Neural progenitor cell (in vitro differentiated cells): ENCODE measurements at regions not wholly inside any gene's neighbourhood (a gene's known extent, or its start where the extent isn't known, plus 50 kb on each side); places are given as distances from the start of the nearest gene placed in this dataset.

Experiments used
- DNase-seq: peaks from one replicate; pipeline ENCODE4 v3.0.0-alpha.2; 2016; ENCODE audit warnings: low spot score
- H2AFZ ChIP-seq: fragments of 200-600 bp; sonication (generic); replicated peaks from 2 replicates; pipeline ENCODE4 v1.6.1; 2016; ENCODE audit warnings: antibody characterized with exemption
- H3F3A ChIP-seq: fragments of 200-600 bp; sonication (generic); 2 replicates; pipeline ENCODE4 v1.6.1; 2016; ENCODE audit warnings: antibody characterized with exemption, low read depth
- H3K27ac ChIP-seq: fragments of 200-600 bp; sonication (generic); 2 replicates; pipeline ENCODE4 v1.5.1; 2016; ENCODE audit warnings: mild to moderate bottlenecking
- H3K27me3 ChIP-seq: fragments of 200-600 bp; sonication (generic); 2 replicates; pipeline ENCODE4 v1.6.1; 2016; ENCODE audit warnings: mild to moderate bottlenecking, moderate library complexity
- H3K36me3 ChIP-seq: fragments of 200-600 bp; sonication (generic); 2 replicates; pipeline ENCODE4 v1.5.1; 2016
- H3K4me1 ChIP-seq: fragments of 200-600 bp; sonication (generic); 2 replicates; pipeline ENCODE4 v1.6.1; 2016; ENCODE audit warnings: mixed run types
- H3K4me2 ChIP-seq: fragments of 200-600 bp; sonication (generic); 2 replicates; pipeline ENCODE4 v1.6.1; 2016
- H3K4me3 ChIP-seq: fragments of 200-600 bp; sonication (generic); 2 replicates; pipeline ENCODE4 v1.5.1; 2016
- H3K79me2 ChIP-seq: fragments of 200-600 bp; sonication (generic); 2 replicates; pipeline ENCODE4 v1.6.1; 2016; ENCODE audit warnings: low read depth
- H3K9ac ChIP-seq: fragments of 200-600 bp; sonication (generic); 2 replicates; pipeline ENCODE4 v1.6.1; 2016
- H3K9me3 ChIP-seq: fragments of 200-600 bp; sonication (generic); 2 replicates; pipeline ENCODE4 v1.5.1; 2016; ENCODE audit warnings: low read depth
- H4K20me1 ChIP-seq: fragments of 200-600 bp; sonication (generic); 2 replicates; pipeline ENCODE4 v1.6.1; 2016; ENCODE audit warnings: low read depth
- H3K27ac Mint-ChIP-seq: 3 replicates; pipeline ENCODE4 v1.8.0; 2021; ENCODE audit warnings: mixed read lengths
- H3K27me3 Mint-ChIP-seq: 2 replicates; pipeline ENCODE4 v1.8.0; 2022; ENCODE audit warnings: low read depth, mild to moderate bottlenecking, inconsistent platforms, moderate library complexity, mixed read lengths; ENCODE audit not compliant: insufficient read depth
- H3K36me3 Mint-ChIP-seq: 3 replicates; pipeline ENCODE4 v1.8.0; 2021; ENCODE audit warnings: mixed read lengths
- H3K4me1 Mint-ChIP-seq: 3 replicates; pipeline ENCODE4 v1.8.0; 2021; ENCODE audit warnings: mixed read lengths
- H3K4me3 Mint-ChIP-seq: 3 replicates; pipeline ENCODE4 v1.8.0; 2021; ENCODE audit warnings: mild to moderate bottlenecking, moderate library complexity, mixed read lengths
- H3K9me3 Mint-ChIP-seq: 3 replicates; pipeline ENCODE4 v1.8.0; 2020; ENCODE audit warnings: mixed read lengths
- EZH2 ChIP-seq: fragments of 200-600 bp; sonication (generic); IDR thresholded peaks from 2 replicates; pipeline ENCODE4 v1.6.1; 2017; ENCODE audit warnings: antibody characterized with exemption, mild to moderate bottlenecking, moderate library complexity
- EZH2phosphoT487 ChIP-seq: fragments of 200-600 bp; sonication (generic); IDR thresholded peaks from 2 replicates; pipeline ENCODE4 v1.6.1; 2017; ENCODE audit warnings: antibody characterized with exemption
- TF ChIP-seq, protein P1 (sequence below): fragments of 200-600 bp; sonication (generic); IDR thresholded peaks from 2 replicates; pipeline ENCODE4 v1.5.1; 2017; ENCODE audit warnings: antibody characterized with exemption, mild to moderate bottlenecking

- peaks cover 18% of the 10 kb centered on the region for H3K4me1 Mint-ChIP-seq
- H3K4me3 ChIP-seq = no peak overlapping the region
- no peak for TF ChIP-seq EZH2phosphoT487
- no peak for TF ChIP-seq EZH2
- TF ChIP-seq, protein P1, sequence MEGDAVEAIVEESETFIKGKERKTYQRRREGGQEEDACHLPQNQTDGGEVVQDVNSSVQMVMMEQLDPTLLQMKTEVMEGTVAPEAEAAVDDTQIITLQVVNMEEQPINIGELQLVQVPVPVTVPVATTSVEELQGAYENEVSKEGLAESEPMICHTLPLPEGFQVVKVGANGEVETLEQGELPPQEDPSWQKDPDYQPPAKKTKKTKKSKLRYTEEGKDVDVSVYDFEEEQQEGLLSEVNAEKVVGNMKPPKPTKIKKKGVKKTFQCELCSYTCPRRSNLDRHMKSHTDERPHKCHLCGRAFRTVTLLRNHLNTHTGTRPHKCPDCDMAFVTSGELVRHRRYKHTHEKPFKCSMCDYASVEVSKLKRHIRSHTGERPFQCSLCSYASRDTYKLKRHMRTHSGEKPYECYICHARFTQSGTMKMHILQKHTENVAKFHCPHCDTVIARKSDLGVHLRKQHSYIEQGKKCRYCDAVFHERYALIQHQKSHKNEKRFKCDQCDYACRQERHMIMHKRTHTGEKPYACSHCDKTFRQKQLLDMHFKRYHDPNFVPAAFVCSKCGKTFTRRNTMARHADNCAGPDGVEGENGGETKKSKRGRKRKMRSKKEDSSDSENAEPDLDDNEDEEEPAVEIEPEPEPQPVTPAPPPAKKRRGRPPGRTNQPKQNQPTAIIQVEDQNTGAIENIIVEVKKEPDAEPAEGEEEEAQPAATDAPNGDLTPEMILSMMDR = no peak
Observed at GRCh38 chr3:182632077-182632393, 161.3 kb upstream of the ATP11B start.

DNA sequence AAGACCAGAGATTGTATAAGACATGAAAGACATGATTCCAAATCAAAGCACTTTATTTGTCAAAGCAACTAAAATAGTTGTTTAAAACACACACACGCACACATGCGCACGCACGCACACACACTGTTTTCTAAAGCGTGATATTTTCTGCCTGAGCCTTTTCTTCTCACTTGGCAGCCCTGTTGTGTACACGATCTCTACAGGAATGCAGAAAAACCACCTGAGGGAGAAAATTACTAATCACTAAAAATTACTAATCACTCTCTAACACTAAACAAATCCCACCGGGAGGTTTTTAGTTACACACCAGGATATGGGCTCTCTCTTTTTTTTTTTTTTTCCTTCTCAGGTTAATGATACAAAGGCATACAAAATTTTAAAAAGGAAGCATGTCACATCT, 160.1 kb upstream of the ATP11B start:
- H3K27me3 Mint-ChIP-seq = peaks cover 4% of the 10 kb centered on the region
- Histone ChIP-seq H3K36me3 (no peaks in the 10 kb centered on the region), H3K9ac (no peak overlapping the region), H3K4me2 (no peak overlapping the region), H3K9me3 (no peaks in the 10 kb centered on the region), H3F3A (no peaks in the 10 kb centered on the region), H4K20me1 (no peaks in the 10 kb centered on the region), H3K27ac (no peak overlapping the region), H3K79me2 (no peaks in the 10 kb centered on the region), H3K4me1 (no peaks in the 10 kb centered on the region), H3K27me3 (no peaks in the 10 kb centered on the region), H3K4me3 (no peak overlapping the region), H2AFZ (no peak overlapping the region)
- no peak overlapping the region for H3K4me3 Mint-ChIP-seq
- TF ChIP-seq, protein P1 = no peak
- TF ChIP-seq EZH2 (no peak), EZH2phosphoT487 (no peak)
- no peaks in the 10 kb centered on the region for H3K36me3 Mint-ChIP-seq
- no peak overlapping the region for H3K27ac Mint-ChIP-seq
- DNase-seq = no peak
- H3K4me1 Mint-ChIP-seq = peaks cover 20% of the 10 kb centered on the region
- no peaks in the 10 kb centered on the region for H3K9me3 Mint-ChIP-seq

More at GRCh38 chr3:182632077-182632393, 161.3 kb upstream of the ATP11B start:
- H3K4me3 Mint-ChIP-seq = no peak overlapping the region
- H4K20me1 ChIP-seq = no peaks in the 10 kb centered on the region
- H3K36me3 ChIP-seq = no peaks in the 10 kb centered on the region
- no peak overlapping the region for H3K27ac ChIP-seq
- H3K27me3 Mint-ChIP-seq = peaks cover 3% of the 10 kb centered on the region
- no peaks in the 10 kb centered on the region for H3K9me3 Mint-ChIP-seq
- H3F3A ChIP-seq = no peaks in the 10 kb centered on the region
- no peaks in the 10 kb centered on the region for H3K27me3 ChIP-seq
- no peak overlapping the region for H3K27ac Mint-ChIP-seq
- no peak overlapping the region for H3K9ac ChIP-seq
- no peaks in the 10 kb centered on the region for H3K4me1 ChIP-seq
- no peak overlapping the region for H3K4me2 ChIP-seq
- no peaks in the 10 kb centered on the region for H3K79me2 ChIP-seq
- no peaks in the 10 kb centered on the region for H3K9me3 ChIP-seq
- no peak for DNase-seq
- H3K36me3 Mint-ChIP-seq = no peaks in the 10 kb centered on the region
- H2AFZ ChIP-seq = no peak overlapping the region

- no peaks in the 10 kb centered on the region for H3K4me1 ChIP-seq
- H3K4me2 ChIP-seq = no peak overlapping the region
- H3K27me3 ChIP-seq = no peaks in the 10 kb centered on the region
- no peak overlapping the region for H3K4me3 ChIP-seq
- TF ChIP-seq, protein P1 = no peak
- no peak for TF ChIP-seq EZH2
- TF ChIP-seq EZH2phosphoT487 = no peak
- no peaks in the 10 kb centered on the region for H3K79me2 ChIP-seq
- Mint-ChIP-seq H3K36me3 (peaks cover 3% of the 10 kb centered on the region), H3K4me1 (peaks cover 27% of the 10 kb centered on the region), H3K27me3 (peaks cover 3% of the 10 kb centered on the region), H3K27ac (no peak overlapping the region), H3K4me3 (no peak overlapping the region), H3K9me3 (peaks cover 10% of the 10 kb centered on the region)
- H3K27ac ChIP-seq = no peak overlapping the region
- no peak overlapping the region for H3K9ac ChIP-seq
- H4K20me1 ChIP-seq = no peaks in the 10 kb centered on the region
- DNase-seq = no peak
- peaks cover 8% of the 10 kb centered on the region for H3K9me3 ChIP-seq
- no peaks in the 10 kb centered on the region for H3F3A ChIP-seq
- no peak overlapping the region for H2AFZ ChIP-seq
- no peaks in the 10 kb centered on the region for H3K36me3 ChIP-seq
Observed at GRCh38 chr3:182636646-182637045, 156.7 kb upstream of the ATP11B start.
